Activated T-cell treated with anti-CD3 and anti-CD28 coated beads, Interleukin-2, amount 50 U/mL, for 1 hour (primary cell): ENCODE measurements at regions not wholly inside any gene's neighbourhood (a gene's known extent, or its start where the extent isn't known, plus 50 kb on each side); places are given as distances from the start of the nearest gene placed in this dataset.

ENCODE experiments used
- DNase-seq: peaks from one replicate; pipeline ENCODE4 v3.0.0-alpha.2; 2020

GRCh38 chr1:165025805-165026204, 330.7 kb downstream of the LMX1A start:
- DNase-seq, result no peak

GRCh38 chr1:165014753-165015152, 341.8 kb downstream of the LMX1A start:
- no peak for DNase-seq

GRCh38 chr1:165011991-165012531, 344.5 kb downstream of the LMX1A start:
- DNase-seq, result no peak

- DNase-seq, result no peak
Observed at GRCh38 chr1:165011186-165011585, 345.3 kb downstream of the LMX1A start.

- no peak for DNase-seq
Observed at GRCh38 chr1:165010418-165011070, 346.0 kb downstream of the LMX1A start.

- no peak for DNase-seq
Observed at GRCh38 chr1:165006831-165007230, 349.7 kb downstream of the LMX1A start.

GRCh38 chr1:164999146-164999545, 357.4 kb downstream of the LMX1A start:
- DNase-seq, result no peak

- DNase-seq, result no peak
Observed at GRCh38 chr1:164991763-164992314, 364.7 kb downstream of the LMX1A start.

GRCh38 chr1:164983023-164983650, 373.4 kb downstream of the LMX1A start:
- DNase-seq, result no peak

GRCh38 chr1:164982545-164982944, 374.0 kb downstream of the LMX1A start:
- DNase-seq, result no peak

- no peak for DNase-seq
Observed at GRCh38 chr1:164977561-164977960, 379.0 kb downstream of the LMX1A start.

- DNase-seq, result no peak
Observed at GRCh38 chr1:164971921-164972415, 384.5 kb downstream of the LMX1A start.

GRCh38 chr1:164971391-164971790, 385.1 kb downstream of the LMX1A start:
- no peak for DNase-seq

- no peak for DNase-seq
Observed at GRCh38 chr1:164969253-164969652, 387.3 kb downstream of the LMX1A start.

GRCh38 chr1:164967300-164967699, 389.2 kb downstream of the LMX1A start:
- DNase-seq, result no peak

GRCh38 chr1:164961715-164962114, 394.8 kb downstream of the LMX1A start:
- no peak for DNase-seq

GRCh38 chr1:164958982-164959768, 397.3 kb downstream of the LMX1A start:
- no peak for DNase-seq

GRCh38 chr1:164953815-164954214, 394.8 kb downstream of the PBX1 start:
- DNase-seq, result no peak

- DNase-seq, result no peak
Observed at GRCh38 chr1:164953098-164953497, 394.1 kb downstream of the PBX1 start.

GRCh38 chr1:164951508-164951907, 392.5 kb downstream of the PBX1 start:
- DNase-seq, result no peak

GRCh38 chr1:164950541-164950986, 391.6 kb downstream of the PBX1 start:
- DNase-seq, result no peak

- no peak for DNase-seq
Observed at GRCh38 chr1:164949771-164950471, 390.9 kb downstream of the PBX1 start.

GRCh38 chr1:164948101-164948500, 389.1 kb downstream of the PBX1 start:
- no peak for DNase-seq
